ENCODE measurements at regions not wholly inside any gene's neighbourhood (a gene's known extent, or its start where the extent isn't known, plus 50 kb on each side); places are given as distances from the start of the nearest gene placed in this dataset.

DNA sequence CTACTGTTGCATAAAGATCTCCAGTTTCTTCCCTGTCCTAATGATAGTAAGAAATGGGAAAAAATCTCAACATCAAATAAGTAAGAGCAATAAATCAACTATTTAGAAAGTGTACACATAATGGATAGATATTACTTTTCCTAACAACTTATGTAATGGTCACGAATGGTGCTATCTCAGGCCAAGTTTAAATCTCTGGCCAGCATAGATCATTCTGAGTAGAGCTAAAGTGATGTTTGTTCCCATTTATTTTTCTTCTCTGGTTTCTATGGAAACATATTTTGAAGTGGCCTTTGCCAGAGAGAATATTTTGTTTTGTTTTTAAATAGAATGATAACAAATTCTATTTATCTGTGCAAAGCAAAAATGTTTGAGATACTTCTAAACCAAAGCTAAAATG lies 249.7 kb upstream of the TTC14 start:
- Mint-ChIP-seq H3K4me1 (peaks cover 5% of the 10 kb centered on the region), H3K4me3 (no peak overlapping the region), H3K9me3 (no peaks in the 10 kb centered on the region), H3K27ac (no peak overlapping the region), H3K27me3 (ENCODE audit: insufficient read depth, low read depth, poor library complexity) (peaks cover 2% of the 10 kb centered on the region), H3K36me3 (ENCODE audit: low read depth) (no peaks in the 10 kb centered on the region)
- Histone ChIP-seq H3K27me3 (ENCODE audit: insufficient read depth) (no peaks in the 10 kb centered on the region), H3K9me2 (ENCODE audit: insufficient read depth) (no peaks in the 10 kb centered on the region), H2AFZ (no peak overlapping the region), H3K79me2 (replicated peaks; ENCODE audit: insufficient read depth) (no peaks in the 10 kb centered on the region), H3K36me3 (ENCODE audit: insufficient read depth) (no peaks in the 10 kb centered on the region), H3F3A (replicated peaks; ENCODE audit: low read depth) (no peaks in the 10 kb centered on the region), H3K4me3 (no peak overlapping the region), H4K20me1 (replicated peaks; ENCODE audit: insufficient read depth) (no peaks in the 10 kb centered on the region), H3K4me2 (no peak overlapping the region), H3K27ac (ENCODE audit: low read depth) (no peak overlapping the region), H3K4me1 (ENCODE audit: insufficient read depth) (no peaks in the 10 kb centered on the region; the same call in 1 of the 2 replicates)
- DNase-seq (ENCODE audit: low spot score) (no peak), ATAC-seq (no peak)
- no peak for TF ChIP-seq STAT1 (IDR thresholded peaks at IDR 0.05; ENCODE audit: unreplicated experiment)
- no peak for TF ChIP-seq ZNF114 (CRISPR knock-in tag; IDR thresholded peaks at IDR 0.05)
- no peak for TF ChIP-seq EZH2phosphoT487 (IDR thresholded peaks at IDR 0.05; ENCODE audit: unreplicated experiment)
- TF ChIP-seq, protein P1, sequence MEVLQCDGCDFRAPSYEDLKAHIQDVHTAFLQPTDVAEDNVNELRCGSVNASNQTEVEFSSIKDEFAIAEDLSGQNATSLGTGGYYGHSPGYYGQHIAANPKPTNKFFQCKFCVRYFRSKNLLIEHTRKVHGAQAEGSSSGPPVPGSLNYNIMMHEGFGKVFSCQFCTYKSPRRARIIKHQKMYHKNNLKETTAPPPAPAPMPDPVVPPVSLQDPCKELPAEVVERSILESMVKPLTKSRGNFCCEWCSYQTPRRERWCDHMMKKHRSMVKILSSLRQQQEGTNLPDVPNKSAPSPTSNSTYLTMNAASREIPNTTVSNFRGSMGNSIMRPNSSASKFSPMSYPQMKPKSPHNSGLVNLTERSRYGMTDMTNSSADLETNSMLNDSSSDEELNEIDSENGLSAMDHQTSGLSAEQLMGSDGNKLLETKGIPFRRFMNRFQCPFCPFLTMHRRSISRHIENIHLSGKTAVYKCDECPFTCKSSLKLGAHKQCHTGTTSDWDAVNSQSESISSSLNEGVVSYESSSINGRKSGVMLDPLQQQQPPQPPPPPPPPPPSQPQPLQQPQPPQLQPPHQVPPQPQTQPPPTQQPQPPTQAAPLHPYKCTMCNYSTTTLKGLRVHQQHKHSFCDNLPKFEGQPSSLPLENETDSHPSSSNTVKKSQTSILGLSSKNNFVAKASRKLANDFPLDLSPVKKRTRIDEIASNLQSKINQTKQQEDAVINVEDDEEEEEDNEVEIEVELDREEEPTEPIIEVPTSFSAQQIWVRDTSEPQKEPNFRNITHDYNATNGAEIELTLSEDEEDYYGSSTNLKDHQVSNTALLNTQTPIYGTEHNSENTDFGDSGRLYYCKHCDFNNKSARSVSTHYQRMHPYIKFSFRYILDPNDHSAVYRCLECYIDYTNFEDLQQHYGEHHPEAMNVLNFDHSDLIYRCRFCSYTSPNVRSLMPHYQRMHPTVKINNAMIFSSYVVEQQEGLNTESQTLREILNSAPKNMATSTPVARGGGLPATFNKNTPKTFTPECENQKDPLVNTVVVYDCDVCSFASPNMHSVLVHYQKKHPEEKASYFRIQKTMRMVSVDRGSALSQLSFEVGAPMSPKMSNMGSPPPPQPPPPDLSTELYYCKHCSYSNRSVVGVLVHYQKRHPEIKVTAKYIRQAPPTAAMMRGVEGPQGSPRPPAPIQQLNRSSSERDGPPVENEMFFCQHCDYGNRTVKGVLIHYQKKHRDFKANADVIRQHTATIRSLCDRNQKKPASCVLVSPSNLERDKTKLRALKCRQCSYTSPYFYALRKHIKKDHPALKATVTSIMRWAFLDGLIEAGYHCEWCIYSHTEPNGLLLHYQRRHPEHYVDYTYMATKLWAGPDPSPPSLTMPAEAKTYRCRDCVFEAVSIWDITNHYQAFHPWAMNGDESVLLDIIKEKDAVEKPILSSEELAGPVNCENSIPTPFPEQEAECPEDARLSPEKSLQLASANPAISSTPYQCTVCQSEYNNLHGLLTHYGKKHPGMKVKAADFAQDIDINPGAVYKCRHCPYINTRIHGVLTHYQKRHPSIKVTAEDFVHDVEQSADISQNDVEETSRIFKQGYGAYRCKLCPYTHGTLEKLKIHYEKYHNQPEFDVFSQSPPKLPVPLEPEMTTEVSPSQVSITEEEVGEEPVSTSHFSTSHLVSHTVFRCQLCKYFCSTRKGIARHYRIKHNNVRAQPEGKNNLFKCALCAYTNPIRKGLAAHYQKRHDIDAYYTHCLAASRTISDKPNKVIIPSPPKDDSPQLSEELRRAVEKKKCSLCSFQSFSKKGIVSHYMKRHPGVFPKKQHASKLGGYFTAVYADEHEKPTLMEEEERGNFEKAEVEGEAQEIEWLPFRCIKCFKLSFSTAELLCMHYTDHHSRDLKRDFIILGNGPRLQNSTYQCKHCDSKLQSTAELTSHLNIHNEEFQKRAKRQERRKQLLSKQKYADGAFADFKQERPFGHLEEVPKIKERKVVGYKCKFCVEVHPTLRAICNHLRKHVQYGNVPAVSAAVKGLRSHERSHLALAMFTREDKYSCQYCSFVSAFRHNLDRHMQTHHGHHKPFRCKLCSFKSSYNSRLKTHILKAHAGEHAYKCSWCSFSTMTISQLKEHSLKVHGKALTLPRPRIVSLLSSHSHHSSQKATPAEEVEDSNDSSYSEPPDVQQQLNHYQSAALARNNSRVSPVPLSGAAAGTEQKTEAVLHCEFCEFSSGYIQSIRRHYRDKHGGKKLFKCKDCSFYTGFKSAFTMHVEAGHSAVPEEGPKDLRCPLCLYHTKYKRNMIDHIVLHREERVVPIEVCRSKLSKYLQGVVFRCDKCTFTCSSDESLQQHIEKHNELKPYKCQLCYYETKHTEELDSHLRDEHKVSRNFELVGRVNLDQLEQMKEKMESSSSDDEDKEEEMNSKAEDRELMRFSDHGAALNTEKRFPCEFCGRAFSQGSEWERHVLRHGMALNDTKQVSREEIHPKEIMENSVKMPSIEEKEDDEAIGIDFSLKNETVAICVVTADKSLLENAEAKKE (CRISPR knock-in tag; IDR thresholded peaks at IDR 0.05), result no peak
- TF ChIP-seq POLR2AphosphoS5 (IDR thresholded peaks at IDR 0.05; ENCODE audit: low read depth), result no peak
- TF ChIP-seq, protein P2, sequence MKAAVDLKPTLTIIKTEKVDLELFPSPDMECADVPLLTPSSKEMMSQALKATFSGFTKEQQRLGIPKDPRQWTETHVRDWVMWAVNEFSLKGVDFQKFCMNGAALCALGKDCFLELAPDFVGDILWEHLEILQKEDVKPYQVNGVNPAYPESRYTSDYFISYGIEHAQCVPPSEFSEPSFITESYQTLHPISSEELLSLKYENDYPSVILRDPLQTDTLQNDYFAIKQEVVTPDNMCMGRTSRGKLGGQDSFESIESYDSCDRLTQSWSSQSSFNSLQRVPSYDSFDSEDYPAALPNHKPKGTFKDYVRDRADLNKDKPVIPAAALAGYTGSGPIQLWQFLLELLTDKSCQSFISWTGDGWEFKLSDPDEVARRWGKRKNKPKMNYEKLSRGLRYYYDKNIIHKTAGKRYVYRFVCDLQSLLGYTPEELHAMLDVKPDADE (IDR thresholded peaks at IDR 0.05), result no peak

All from GM23338 (cell line).